ENCODE measurements at regions not wholly inside any gene's neighbourhood (a gene's known extent, or its start where the extent isn't known, plus 50 kb on each side); places are given as distances from the start of the nearest gene placed in this dataset.

GRCh38 chr13:44158098-44158521 lies 215.5 kb upstream of the SERP2 start:
- TF ChIP-seq EZH2phosphoT487 (IDR thresholded peaks at IDR 0.05; ENCODE audit: borderline replicate concordance) (no peak), CTCF (conservative IDR thresholded peaks at IDR 0.05; ENCODE audit: low read length) (no peak)
- no peaks in the 10 kb centered on the region for H3F3A ChIP-seq (ENCODE audit: low read depth)

GRCh38 chr13:44158881-44159632 lies 214.6 kb upstream of the SERP2 start:
- no peak overlapping the region for H3K9ac ChIP-seq (ENCODE audit: low read depth, low read length, poor library complexity, severe bottlenecking)
- H3K4me1 ChIP-seq (ENCODE audit: insufficient read depth, low read length, poor library complexity, severe bottlenecking) = no peaks in the 10 kb centered on the region
- no peaks in the 10 kb centered on the region for H3F3A ChIP-seq (ENCODE audit: low read depth)
- H3K9me3 ChIP-seq (ENCODE audit: insufficient read depth, low read depth, low read length) = no peaks in the 10 kb centered on the region
- H3K4me3 ChIP-seq (ENCODE audit: low read length, poor library complexity, severe bottlenecking) = no peak overlapping the region
- H3K36me3 ChIP-seq (ENCODE audit: insufficient read depth, low read length) = no peaks in the 10 kb centered on the region
- H3K79me2 ChIP-seq (ENCODE audit: insufficient read depth, low read length) = no peaks in the 10 kb centered on the region
- no peak overlapping the region for H3K4me2 ChIP-seq (ENCODE audit: low read depth, low read length, poor library complexity, severe bottlenecking)
- no peak overlapping the region for H2AFZ ChIP-seq (ENCODE audit: low read length)
- no peaks in the 10 kb centered on the region for H3K27me3 ChIP-seq (ENCODE audit: insufficient read depth, low read length, poor library complexity, severe bottlenecking)
- TF ChIP-seq EZH2phosphoT487 (IDR thresholded peaks at IDR 0.05; ENCODE audit: borderline replicate concordance) (no peak), CTCF (conservative IDR thresholded peaks at IDR 0.05; ENCODE audit: low read length) (no peak)
- no peaks in the 10 kb centered on the region for H4K20me1 ChIP-seq (ENCODE audit: insufficient read depth, low read length, poor library complexity, severe bottlenecking)
- no peaks in the 10 kb centered on the region for H3K9me2 ChIP-seq (replicated peaks; ENCODE audit: low read depth, low read length)

More at GRCh38 chr13:44158098-44158521, 215.5 kb upstream of the SERP2 start:
- H3K4me2 ChIP-seq (ENCODE audit: low read depth, low read length, poor library complexity, severe bottlenecking) = no peak overlapping the region
- H3K4me3 ChIP-seq (ENCODE audit: low read length, poor library complexity, severe bottlenecking) = no peak overlapping the region
- H3K4me1 ChIP-seq (ENCODE audit: insufficient read depth, low read length, poor library complexity, severe bottlenecking) = no peaks in the 10 kb centered on the region
- H3K79me2 ChIP-seq (ENCODE audit: insufficient read depth, low read length) = no peaks in the 10 kb centered on the region
- no peaks in the 10 kb centered on the region for H3K9me3 ChIP-seq (ENCODE audit: insufficient read depth, low read depth, low read length)
- H2AFZ ChIP-seq (ENCODE audit: low read length) = no peak overlapping the region
- no peaks in the 10 kb centered on the region for H3K9me2 ChIP-seq (replicated peaks; ENCODE audit: low read depth, low read length)
- H4K20me1 ChIP-seq (ENCODE audit: insufficient read depth, low read length, poor library complexity, severe bottlenecking) = no peaks in the 10 kb centered on the region
- H3K27me3 ChIP-seq (ENCODE audit: insufficient read depth, low read length, poor library complexity, severe bottlenecking) = no peaks in the 10 kb centered on the region
- no peaks in the 10 kb centered on the region for H3K36me3 ChIP-seq (ENCODE audit: insufficient read depth, low read length)
- no peak overlapping the region for H3K9ac ChIP-seq (ENCODE audit: low read depth, low read length, poor library complexity, severe bottlenecking)

- Histone ChIP-seq H3F3A (ENCODE audit: low read depth) (no peaks in the 10 kb centered on the region), H3K27me3 (ENCODE audit: insufficient read depth, low read length, poor library complexity, severe bottlenecking) (no peaks in the 10 kb centered on the region), H3K9me3 (ENCODE audit: insufficient read depth, low read depth, low read length) (no peaks in the 10 kb centered on the region), H3K4me3 (ENCODE audit: low read length, poor library complexity, severe bottlenecking) (no peak overlapping the region), H3K4me1 (ENCODE audit: insufficient read depth, low read length, poor library complexity, severe bottlenecking) (no peaks in the 10 kb centered on the region), H2AFZ (ENCODE audit: low read length) (no peak overlapping the region), H3K9ac (ENCODE audit: low read depth, low read length, poor library complexity, severe bottlenecking) (no peak overlapping the region), H4K20me1 (ENCODE audit: insufficient read depth, low read length, poor library complexity, severe bottlenecking) (no peaks in the 10 kb centered on the region), H3K36me3 (ENCODE audit: insufficient read depth, low read length) (no peaks in the 10 kb centered on the region), H3K79me2 (ENCODE audit: insufficient read depth, low read length) (no peaks in the 10 kb centered on the region), H3K4me2 (ENCODE audit: low read depth, low read length, poor library complexity, severe bottlenecking) (no peak overlapping the region), H3K9me2 (replicated peaks; ENCODE audit: low read depth, low read length) (no peaks in the 10 kb centered on the region)
- TF ChIP-seq EZH2phosphoT487 (IDR thresholded peaks at IDR 0.05; ENCODE audit: borderline replicate concordance) (no peak), CTCF (conservative IDR thresholded peaks at IDR 0.05; ENCODE audit: low read length) (no peak)
Observed at GRCh38 chr13:44159633-44160279, 213.9 kb upstream of the SERP2 start.
